ENCODE measurements at regions not wholly inside any gene's neighbourhood (a gene's known extent, or its start where the extent isn't known, plus 50 kb on each side); places are given as distances from the start of the nearest gene placed in this dataset.

- no peak for TF ChIP-seq CTCF (IDR thresholded peaks at IDR 0.05; ENCODE audit: extremely low read depth, low read depth, low read length)
- Histone ChIP-seq H3K36me3 (ENCODE audit: insufficient read depth, low read length) (no peaks in the 10 kb centered on the region), H2AFZ (ENCODE audit: low read length) (no peak overlapping the region), H3K27me3 (ENCODE audit: insufficient read depth, low read length) (peaks cover 10% of the 10 kb centered on the region), H3K4me3 (ENCODE audit: insufficient read depth, low read length) (no peak overlapping the region), H3K9me3 (ENCODE audit: low read depth, low read length) (no peaks in the 10 kb centered on the region), H3K27ac (ENCODE audit: low read depth, low read length) (no peak overlapping the region), H3K4me2 (ENCODE audit: insufficient read depth, low read length) (no peak overlapping the region), H3K4me1 (ENCODE audit: insufficient read depth, low read length) (no peaks in the 10 kb centered on the region), H3K79me2 (ENCODE audit: insufficient read depth, low read length) (no peaks in the 10 kb centered on the region), H4K20me1 (ENCODE audit: insufficient read depth, low read length) (no peaks in the 10 kb centered on the region)
- DNase-seq (ENCODE audit: insufficient read length, low spot score, missing footprints) = no peak
Measured at GRCh38 chr2:121019756-121020155, 265.2 kb downstream of the TFCP2L1 start.

GRCh38 chr2:121021685-121022084 is 263.3 kb downstream of the TFCP2L1 start:
- H3K36me3 ChIP-seq (ENCODE audit: insufficient read depth, low read length) = no peaks in the 10 kb centered on the region
- no peak overlapping the region for H3K4me2 ChIP-seq (ENCODE audit: insufficient read depth, low read length)
- H4K20me1 ChIP-seq (ENCODE audit: insufficient read depth, low read length) = no peaks in the 10 kb centered on the region
- H3K27ac ChIP-seq (ENCODE audit: low read depth, low read length) = no peak overlapping the region
- no peaks in the 10 kb centered on the region for H3K9me3 ChIP-seq (ENCODE audit: low read depth, low read length)
- H2AFZ ChIP-seq (ENCODE audit: low read length) = no peak overlapping the region
- DNase-seq (ENCODE audit: insufficient read length, low spot score, missing footprints) = no peak
- H3K4me3 ChIP-seq (ENCODE audit: insufficient read depth, low read length) = no peak overlapping the region
- H3K79me2 ChIP-seq (ENCODE audit: insufficient read depth, low read length) = no peaks in the 10 kb centered on the region
- no peak for TF ChIP-seq CTCF (IDR thresholded peaks at IDR 0.05; ENCODE audit: extremely low read depth, low read depth, low read length)
- H3K27me3 ChIP-seq (ENCODE audit: insufficient read depth, low read length) = peaks cover 5% of the 10 kb centered on the region
- no peaks in the 10 kb centered on the region for H3K4me1 ChIP-seq (ENCODE audit: insufficient read depth, low read length)

GRCh38 chr2:121028577-121028976 is 256.4 kb downstream of the TFCP2L1 start:
- Histone ChIP-seq H3K27me3 (ENCODE audit: insufficient read depth, low read length) (peaks cover 60% of the 10 kb centered on the region), H3K79me2 (ENCODE audit: insufficient read depth, low read length) (no peaks in the 10 kb centered on the region), H3K36me3 (ENCODE audit: insufficient read depth, low read length) (no peaks in the 10 kb centered on the region), H3K4me1 (ENCODE audit: insufficient read depth, low read length) (no peaks in the 10 kb centered on the region), H3K4me3 (ENCODE audit: insufficient read depth, low read length) (no peak overlapping the region), H3K9me3 (ENCODE audit: low read depth, low read length) (no peaks in the 10 kb centered on the region), H3K4me2 (ENCODE audit: insufficient read depth, low read length) (no peak overlapping the region), H4K20me1 (ENCODE audit: insufficient read depth, low read length) (no peaks in the 10 kb centered on the region), H3K27ac (ENCODE audit: low read depth, low read length) (no peak overlapping the region), H2AFZ (ENCODE audit: low read length) (no peak overlapping the region)
- DNase-seq (ENCODE audit: insufficient read length, low spot score, missing footprints) = no peak
- no peak for TF ChIP-seq CTCF (IDR thresholded peaks at IDR 0.05; ENCODE audit: extremely low read depth, low read depth, low read length)

GRCh38 chr2:121030523-121030922 is 254.5 kb downstream of the TFCP2L1 start:
- Histone ChIP-seq H3K79me2 (ENCODE audit: insufficient read depth, low read length) (no peaks in the 10 kb centered on the region), H3K27me3 (ENCODE audit: insufficient read depth, low read length) (peaks cover 79% of the 10 kb centered on the region), H2AFZ (ENCODE audit: low read length) (no peak overlapping the region), H3K4me1 (ENCODE audit: insufficient read depth, low read length) (no peaks in the 10 kb centered on the region), H4K20me1 (ENCODE audit: insufficient read depth, low read length) (no peaks in the 10 kb centered on the region), H3K4me2 (ENCODE audit: insufficient read depth, low read length) (no peak overlapping the region), H3K9me3 (ENCODE audit: low read depth, low read length) (no peaks in the 10 kb centered on the region), H3K4me3 (ENCODE audit: insufficient read depth, low read length) (no peak overlapping the region), H3K27ac (ENCODE audit: low read depth, low read length) (no peak overlapping the region), H3K36me3 (ENCODE audit: insufficient read depth, low read length) (no peaks in the 10 kb centered on the region)
- no peak for TF ChIP-seq CTCF (IDR thresholded peaks at IDR 0.05; ENCODE audit: extremely low read depth, low read depth, low read length)
- DNase-seq (ENCODE audit: insufficient read length, low spot score, missing footprints) = no peak

All from osteoblast (primary cell).